ENCODE measurements at regions not wholly inside any gene's neighbourhood (a gene's known extent, or its start where the extent isn't known, plus 50 kb on each side); places are given as distances from the start of the nearest gene placed in this dataset.

GRCh38 chr13:63629591-63629990 lies 2213.9 kb upstream of the PCDH20 start:
- TF ChIP-seq Cebpa-rat (IDR thresholded peaks at IDR 0.05) = no peak
- no peak overlapping the region for H3K9ac ChIP-seq
- no peaks in the 10 kb centered on the region for H3K4me1 ChIP-seq
- no peaks in the 10 kb centered on the region for H3K27me3 ChIP-seq
- H3K27ac ChIP-seq = no peak overlapping the region
- H3K9me3 ChIP-seq = no peaks in the 10 kb centered on the region
- H3K4me3 ChIP-seq = no peak overlapping the region
- no peak overlapping the region for H3K4me2 ChIP-seq
- no peaks in the 10 kb centered on the region for H3K36me3 ChIP-seq
- H4K20me1 ChIP-seq = no peaks in the 10 kb centered on the region

DNA sequence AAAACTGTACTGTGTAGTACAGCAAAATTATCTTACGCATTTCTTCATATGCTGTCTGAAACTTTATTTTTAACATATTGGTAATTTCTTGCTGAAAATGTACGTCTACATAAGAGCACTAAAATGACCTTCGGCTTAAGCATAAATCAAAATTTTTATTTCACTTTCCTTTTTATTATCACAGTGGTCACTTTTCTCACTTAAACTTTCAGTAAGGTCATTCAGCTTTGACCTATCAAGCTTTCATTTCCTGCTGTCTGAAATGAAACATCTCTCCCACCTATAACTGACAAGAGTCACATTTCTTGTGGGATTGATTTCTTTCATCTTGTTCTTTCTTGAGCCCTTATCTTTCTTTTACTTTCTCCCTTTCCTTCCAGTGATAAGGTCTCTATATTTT lies 2212.7 kb upstream of the PCDH20 start:
- Histone ChIP-seq H3K27me3 (no peaks in the 10 kb centered on the region), H3K9me3 (no peaks in the 10 kb centered on the region), H3K4me3 (no peak overlapping the region), H3K36me3 (no peaks in the 10 kb centered on the region), H3K4me2 (no peak overlapping the region), H3K4me1 (no peaks in the 10 kb centered on the region), H3K27ac (no peak overlapping the region), H3K9ac (no peak overlapping the region), H4K20me1 (no peaks in the 10 kb centered on the region)
- TF ChIP-seq Cebpa-rat (IDR thresholded peaks at IDR 0.05) = no peak

DNA sequence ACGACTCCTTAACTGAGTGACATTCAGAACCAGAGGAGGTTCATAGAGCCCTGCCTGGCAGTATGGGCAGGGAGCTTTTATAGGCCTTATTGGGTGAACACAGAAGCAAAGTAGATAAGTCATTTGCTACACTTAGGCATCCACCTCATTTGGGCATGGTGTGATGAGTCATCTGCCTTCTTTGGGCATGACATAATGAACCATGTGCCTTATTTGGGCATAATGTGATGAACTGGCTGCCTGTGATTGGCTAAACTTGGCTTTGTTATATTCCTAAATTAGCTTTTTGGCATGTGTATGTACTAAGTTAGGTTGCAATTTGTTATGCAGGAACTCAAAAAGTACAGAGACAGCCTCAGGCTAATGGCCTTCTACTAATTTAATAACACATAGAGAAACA lies 2210.2 kb upstream of the PCDH20 start:
- no peaks in the 10 kb centered on the region for H3K36me3 ChIP-seq
- no peak overlapping the region for H3K4me2 ChIP-seq
- no peak overlapping the region for H3K9ac ChIP-seq
- H3K9me3 ChIP-seq = no peaks in the 10 kb centered on the region
- H3K27ac ChIP-seq = no peak overlapping the region
- TF ChIP-seq Cebpa-rat (IDR thresholded peaks at IDR 0.05) = no peak
- no peaks in the 10 kb centered on the region for H3K4me1 ChIP-seq
- no peak overlapping the region for H3K4me3 ChIP-seq
- no peaks in the 10 kb centered on the region for H3K27me3 ChIP-seq
- no peaks in the 10 kb centered on the region for H4K20me1 ChIP-seq

GRCh38 chr13:63614874-63615612 lies 2199.4 kb upstream of the PCDH20 start:
- Histone ChIP-seq H4K20me1 (no peaks in the 10 kb centered on the region), H3K4me2 (no peak overlapping the region), H3K27me3 (no peaks in the 10 kb centered on the region), H3K4me3 (no peak overlapping the region), H3K9me3 (no peaks in the 10 kb centered on the region), H3K4me1 (no peaks in the 10 kb centered on the region), H3K9ac (no peak overlapping the region), H3K27ac (no peak overlapping the region), H3K36me3 (no peaks in the 10 kb centered on the region)
- TF ChIP-seq Cebpa-rat (IDR thresholded peaks at IDR 0.05) = no peak

GRCh38 chr13:63607153-63607552 lies 2191.5 kb upstream of the PCDH20 start:
- no peaks in the 10 kb centered on the region for H3K4me1 ChIP-seq
- peaks cover 28% of the 10 kb centered on the region for H3K9me3 ChIP-seq
- no peaks in the 10 kb centered on the region for H4K20me1 ChIP-seq
- H3K27ac ChIP-seq = no peak overlapping the region
- H3K4me3 ChIP-seq = no peak overlapping the region
- no peak for TF ChIP-seq Cebpa-rat (IDR thresholded peaks at IDR 0.05)
- no peaks in the 10 kb centered on the region for H3K27me3 ChIP-seq
- H3K36me3 ChIP-seq = no peaks in the 10 kb centered on the region
- no peak overlapping the region for H3K4me2 ChIP-seq
- no peak overlapping the region for H3K9ac ChIP-seq

- no peaks in the 10 kb centered on the region for H3K4me1 ChIP-seq
These were observed 2190.3 kb upstream of the PCDH20 start for GRCh38 chr13:63605962-63606361.

DNA sequence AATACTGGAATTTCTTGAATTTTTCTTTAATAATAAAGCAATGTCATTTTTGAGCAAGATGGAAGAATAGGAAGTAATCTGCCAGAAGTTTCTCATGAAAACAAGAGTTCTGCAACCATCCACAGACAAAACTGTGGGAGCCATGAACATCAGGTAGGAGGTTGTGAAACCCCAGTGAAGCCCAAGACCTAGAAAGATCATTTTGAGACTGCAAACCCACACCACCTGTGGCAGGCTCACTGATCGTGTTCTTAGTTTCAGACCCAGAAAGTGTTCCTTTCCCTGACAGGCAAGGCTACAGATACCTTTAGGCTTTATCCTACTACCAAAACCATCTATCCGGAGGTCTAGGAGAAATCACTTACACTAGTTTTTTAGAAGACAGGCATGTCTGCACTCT lies 2189.8 kb upstream of the PCDH20 start:
- Histone ChIP-seq H3K36me3 (no peaks in the 10 kb centered on the region), H3K4me2 (no peak overlapping the region), H3K9me3 (peaks cover 28% of the 10 kb centered on the region), H3K9ac (no peak overlapping the region), H3K4me1 (no peaks in the 10 kb centered on the region), H3K27ac (no peak overlapping the region), H3K4me3 (no peak overlapping the region), H4K20me1 (no peaks in the 10 kb centered on the region), H3K27me3 (no peaks in the 10 kb centered on the region)
- no peak for TF ChIP-seq Cebpa-rat (IDR thresholded peaks at IDR 0.05)

More at GRCh38 chr13:63605962-63606361, 2190.3 kb upstream of the PCDH20 start:
- H3K9me3 ChIP-seq = peaks cover 28% of the 10 kb centered on the region
- no peaks in the 10 kb centered on the region for H3K27me3 ChIP-seq
- no peaks in the 10 kb centered on the region for H4K20me1 ChIP-seq
- H3K4me3 ChIP-seq = no peak overlapping the region
- no peak for TF ChIP-seq Cebpa-rat (IDR thresholded peaks at IDR 0.05)
- H3K27ac ChIP-seq = no peak overlapping the region
- no peaks in the 10 kb centered on the region for H3K36me3 ChIP-seq
- no peak overlapping the region for H3K9ac ChIP-seq
- H3K4me2 ChIP-seq = no peak overlapping the region

DNA sequence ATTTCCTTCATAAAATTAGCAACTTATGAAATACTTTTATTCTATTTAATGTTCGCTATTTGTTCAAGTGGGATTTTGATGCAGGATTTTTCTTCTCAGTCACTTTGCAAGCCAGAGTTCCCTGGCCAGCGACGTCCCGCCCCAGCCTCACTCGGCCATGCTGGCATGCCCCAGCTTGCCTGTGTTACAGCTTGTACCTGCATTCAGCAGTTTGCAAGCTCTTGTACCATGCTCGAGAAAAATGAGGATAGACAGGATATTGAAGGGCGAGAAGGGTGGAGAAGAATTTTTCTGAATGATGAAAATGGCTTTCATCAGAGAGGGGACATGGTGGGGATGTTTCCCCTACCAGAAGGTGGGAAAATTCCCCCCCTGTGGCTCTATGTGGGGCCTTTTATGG lies 2180.2 kb upstream of the PCDH20 start:
- H3K9me3 ChIP-seq = no peaks in the 10 kb centered on the region
- no peak overlapping the region for H3K9ac ChIP-seq
- no peaks in the 10 kb centered on the region for H3K27me3 ChIP-seq
- no peaks in the 10 kb centered on the region for H3K36me3 ChIP-seq
- no peak overlapping the region for H3K27ac ChIP-seq
- no peak overlapping the region for H3K4me2 ChIP-seq
- no peaks in the 10 kb centered on the region for H4K20me1 ChIP-seq
- TF ChIP-seq Cebpa-rat (IDR thresholded peaks at IDR 0.05) = no peak
- no peak overlapping the region for H3K4me3 ChIP-seq
- no peaks in the 10 kb centered on the region for H3K4me1 ChIP-seq

DNA sequence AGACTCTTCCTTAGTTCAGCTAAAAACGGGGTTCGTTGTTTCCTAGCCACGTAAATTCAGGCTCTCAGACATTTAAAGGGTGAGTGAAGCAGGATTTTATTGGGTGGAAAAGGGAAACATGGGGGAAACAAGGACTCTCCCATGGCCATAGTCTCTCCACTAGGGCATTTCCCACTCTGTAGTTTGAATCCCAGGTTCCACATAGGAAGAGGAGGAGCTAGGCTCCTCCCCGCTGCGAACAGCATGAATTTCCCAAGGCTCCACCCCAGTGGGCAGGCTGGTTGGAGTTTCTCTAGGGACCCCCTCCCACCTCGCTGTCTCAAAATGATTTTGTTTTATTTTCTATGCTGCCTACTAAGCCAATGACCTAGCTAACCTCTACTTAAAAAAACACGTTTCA lies 2170.8 kb upstream of the PCDH20 start:
- H3K4me3 ChIP-seq = no peak overlapping the region
- no peak for TF ChIP-seq Cebpa-rat (IDR thresholded peaks at IDR 0.05)
- H4K20me1 ChIP-seq = no peaks in the 10 kb centered on the region
- no peaks in the 10 kb centered on the region for H3K36me3 ChIP-seq
- H3K4me1 ChIP-seq = no peaks in the 10 kb centered on the region
- no peak overlapping the region for H3K27ac ChIP-seq
- no peak overlapping the region for H3K9ac ChIP-seq
- H3K9me3 ChIP-seq = peaks cover 5% of the 10 kb centered on the region
- H3K4me2 ChIP-seq = no peak overlapping the region
- no peaks in the 10 kb centered on the region for H3K27me3 ChIP-seq

DNA sequence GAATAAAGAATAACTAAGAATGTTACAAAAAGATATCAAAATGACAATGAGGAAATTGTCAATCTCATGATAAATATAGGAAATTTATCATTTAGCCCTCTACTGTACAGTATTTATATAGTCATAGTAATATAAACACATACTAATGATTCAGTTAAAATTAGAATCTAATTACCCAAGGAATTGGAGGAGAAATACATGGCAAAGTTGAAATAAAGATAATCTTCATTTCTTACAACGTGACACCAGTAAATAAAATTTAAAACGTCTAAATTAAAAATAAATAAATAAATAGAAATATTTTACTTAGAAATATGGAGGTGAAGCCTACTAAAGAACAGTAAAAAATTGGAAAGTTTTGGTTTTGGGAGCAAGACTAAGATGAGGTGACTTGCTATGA lies 2163.1 kb upstream of the PCDH20 start:
- Histone ChIP-seq H4K20me1 (no peaks in the 10 kb centered on the region), H3K4me2 (no peak overlapping the region), H3K27me3 (no peaks in the 10 kb centered on the region), H3K9me3 (peaks cover 10% of the 10 kb centered on the region), H3K36me3 (no peaks in the 10 kb centered on the region), H3K9ac (no peak overlapping the region), H3K4me1 (peaks cover 5% of the 10 kb centered on the region; the same call in 1 of the 2 replicates), H3K27ac (no peak overlapping the region), H3K4me3 (no peak overlapping the region)
- no peak for TF ChIP-seq Cebpa-rat (IDR thresholded peaks at IDR 0.05)

GRCh38 chr13:63567031-63567430 lies 2151.4 kb upstream of the PCDH20 start:
- no peak overlapping the region for H3K4me2 ChIP-seq
- H3K4me1 ChIP-seq = no peaks in the 10 kb centered on the region
- H3K4me3 ChIP-seq = no peak overlapping the region
- no peaks in the 10 kb centered on the region for H4K20me1 ChIP-seq
- no peaks in the 10 kb centered on the region for H3K36me3 ChIP-seq
- no peak for TF ChIP-seq Cebpa-rat (IDR thresholded peaks at IDR 0.05)
- H3K9ac ChIP-seq = no peak overlapping the region
- peaks cover 15% of the 10 kb centered on the region; the same call in 1 of the 2 replicates for H3K9me3 ChIP-seq
- H3K27ac ChIP-seq = no peak overlapping the region
- H3K27me3 ChIP-seq = no peaks in the 10 kb centered on the region

Data from BLaER1 (cell line).